ENCODE measurements at regions not wholly inside any gene's neighbourhood (a gene's known extent, or its start where the extent isn't known, plus 50 kb on each side); places are given as distances from the start of the nearest gene placed in this dataset.

DNA sequence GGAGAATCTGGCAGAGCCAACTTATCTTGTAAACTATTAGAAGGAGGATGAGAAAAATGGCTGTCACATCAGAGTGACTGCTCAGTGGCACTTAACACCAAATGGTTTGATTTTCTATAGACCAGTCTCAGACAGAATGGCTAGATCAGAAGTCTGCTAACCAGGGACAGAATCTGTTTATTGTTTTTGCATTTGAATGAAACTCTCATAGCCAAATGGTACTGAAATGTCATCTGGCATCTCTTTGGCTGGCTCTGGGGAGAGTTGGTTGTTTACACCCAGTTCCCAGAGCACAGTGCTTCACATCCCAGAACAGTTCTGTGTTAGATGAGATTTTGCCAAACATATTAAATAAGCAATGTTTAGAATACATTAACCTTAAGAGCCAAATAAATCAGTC is 106.6 kb upstream of the HMHB1 start (continued):
- TF ChIP-seq, protein P1, sequence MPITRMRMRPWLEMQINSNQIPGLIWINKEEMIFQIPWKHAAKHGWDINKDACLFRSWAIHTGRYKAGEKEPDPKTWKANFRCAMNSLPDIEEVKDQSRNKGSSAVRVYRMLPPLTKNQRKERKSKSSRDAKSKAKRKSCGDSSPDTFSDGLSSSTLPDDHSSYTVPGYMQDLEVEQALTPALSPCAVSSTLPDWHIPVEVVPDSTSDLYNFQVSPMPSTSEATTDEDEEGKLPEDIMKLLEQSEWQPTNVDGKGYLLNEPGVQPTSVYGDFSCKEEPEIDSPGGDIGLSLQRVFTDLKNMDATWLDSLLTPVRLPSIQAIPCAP (CRISPR knock-in tag; IDR thresholded peaks at IDR 0.05) = no peak
- TF ChIP-seq, protein P2, sequence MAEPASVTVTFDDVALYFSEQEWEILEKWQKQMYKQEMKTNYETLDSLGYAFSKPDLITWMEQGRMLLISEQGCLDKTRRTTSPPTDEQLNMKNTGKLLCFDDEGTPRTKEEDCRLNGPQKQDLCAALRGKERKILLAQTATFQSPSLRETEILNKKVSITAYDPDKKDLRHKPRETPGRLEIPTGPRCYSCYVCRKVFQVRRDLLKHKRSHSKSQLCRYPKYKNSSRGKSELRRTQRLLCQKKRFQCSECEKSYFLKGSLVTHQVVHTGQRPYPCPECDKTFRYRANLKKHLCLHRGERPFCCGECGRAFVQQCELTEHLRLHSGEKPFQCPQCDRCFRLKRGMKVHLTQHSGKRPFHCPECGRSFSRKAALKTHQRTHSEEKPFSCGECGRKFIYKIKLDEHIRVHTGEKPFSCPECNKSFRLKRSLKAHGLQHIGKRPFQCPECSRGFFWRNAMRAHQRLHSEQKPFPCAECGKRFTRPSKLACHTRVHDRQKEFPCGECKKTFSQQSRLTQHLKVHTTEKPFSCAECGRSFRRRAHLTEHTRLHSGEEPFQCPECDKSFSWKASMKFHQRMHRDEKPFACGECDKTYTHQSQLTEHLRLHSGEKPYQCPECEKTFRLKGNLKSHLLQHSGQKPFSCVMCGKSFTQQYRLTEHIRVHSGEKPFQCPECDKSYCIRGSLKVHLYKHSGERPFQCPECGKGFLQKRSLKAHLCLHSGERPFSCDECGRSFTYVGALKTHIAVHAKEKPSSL (CRISPR knock-in tag; conservative IDR thresholded peaks at IDR 0.05) = no peak
- TF ChIP-seq OVOL2 (CRISPR knock-in tag; IDR thresholded peaks at IDR 0.05; ENCODE audit: borderline replicate concordance) (no peak), ZNF138 (CRISPR knock-in tag; conservative IDR thresholded peaks at IDR 0.05) (no peak)
- TF ChIP-seq, protein P3, sequence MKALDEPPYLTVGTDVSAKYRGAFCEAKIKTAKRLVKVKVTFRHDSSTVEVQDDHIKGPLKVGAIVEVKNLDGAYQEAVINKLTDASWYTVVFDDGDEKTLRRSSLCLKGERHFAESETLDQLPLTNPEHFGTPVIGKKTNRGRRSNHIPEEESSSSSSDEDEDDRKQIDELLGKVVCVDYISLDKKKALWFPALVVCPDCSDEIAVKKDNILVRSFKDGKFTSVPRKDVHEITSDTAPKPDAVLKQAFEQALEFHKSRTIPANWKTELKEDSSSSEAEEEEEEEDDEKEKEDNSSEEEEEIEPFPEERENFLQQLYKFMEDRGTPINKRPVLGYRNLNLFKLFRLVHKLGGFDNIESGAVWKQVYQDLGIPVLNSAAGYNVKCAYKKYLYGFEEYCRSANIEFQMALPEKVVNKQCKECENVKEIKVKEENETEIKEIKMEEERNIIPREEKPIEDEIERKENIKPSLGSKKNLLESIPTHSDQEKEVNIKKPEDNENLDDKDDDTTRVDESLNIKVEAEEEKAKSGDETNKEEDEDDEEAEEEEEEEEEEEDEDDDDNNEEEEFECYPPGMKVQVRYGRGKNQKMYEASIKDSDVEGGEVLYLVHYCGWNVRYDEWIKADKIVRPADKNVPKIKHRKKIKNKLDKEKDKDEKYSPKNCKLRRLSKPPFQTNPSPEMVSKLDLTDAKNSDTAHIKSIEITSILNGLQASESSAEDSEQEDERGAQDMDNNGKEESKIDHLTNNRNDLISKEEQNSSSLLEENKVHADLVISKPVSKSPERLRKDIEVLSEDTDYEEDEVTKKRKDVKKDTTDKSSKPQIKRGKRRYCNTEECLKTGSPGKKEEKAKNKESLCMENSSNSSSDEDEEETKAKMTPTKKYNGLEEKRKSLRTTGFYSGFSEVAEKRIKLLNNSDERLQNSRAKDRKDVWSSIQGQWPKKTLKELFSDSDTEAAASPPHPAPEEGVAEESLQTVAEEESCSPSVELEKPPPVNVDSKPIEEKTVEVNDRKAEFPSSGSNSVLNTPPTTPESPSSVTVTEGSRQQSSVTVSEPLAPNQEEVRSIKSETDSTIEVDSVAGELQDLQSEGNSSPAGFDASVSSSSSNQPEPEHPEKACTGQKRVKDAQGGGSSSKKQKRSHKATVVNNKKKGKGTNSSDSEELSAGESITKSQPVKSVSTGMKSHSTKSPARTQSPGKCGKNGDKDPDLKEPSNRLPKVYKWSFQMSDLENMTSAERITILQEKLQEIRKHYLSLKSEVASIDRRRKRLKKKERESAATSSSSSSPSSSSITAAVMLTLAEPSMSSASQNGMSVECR (CRISPR knock-in tag; IDR thresholded peaks at IDR 0.05; ENCODE audit: borderline replicate concordance) = no peak
- TF ChIP-seq, protein P4, sequence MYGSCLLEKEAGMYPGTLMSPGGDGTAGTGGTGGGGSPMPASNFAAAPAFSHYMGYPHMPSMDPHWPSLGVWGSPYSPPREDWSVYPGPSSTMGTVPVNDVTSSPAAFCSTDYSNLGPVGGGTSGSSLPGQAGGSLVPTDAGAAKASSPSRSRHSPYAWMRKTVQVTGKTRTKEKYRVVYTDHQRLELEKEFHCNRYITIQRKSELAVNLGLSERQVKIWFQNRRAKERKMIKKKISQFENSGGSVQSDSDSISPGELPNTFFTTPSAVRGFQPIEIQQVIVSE (CRISPR knock-in tag; IDR thresholded peaks at IDR 0.05; ENCODE audit: borderline replicate concordance) = no peak
- TF ChIP-seq, protein P5, sequence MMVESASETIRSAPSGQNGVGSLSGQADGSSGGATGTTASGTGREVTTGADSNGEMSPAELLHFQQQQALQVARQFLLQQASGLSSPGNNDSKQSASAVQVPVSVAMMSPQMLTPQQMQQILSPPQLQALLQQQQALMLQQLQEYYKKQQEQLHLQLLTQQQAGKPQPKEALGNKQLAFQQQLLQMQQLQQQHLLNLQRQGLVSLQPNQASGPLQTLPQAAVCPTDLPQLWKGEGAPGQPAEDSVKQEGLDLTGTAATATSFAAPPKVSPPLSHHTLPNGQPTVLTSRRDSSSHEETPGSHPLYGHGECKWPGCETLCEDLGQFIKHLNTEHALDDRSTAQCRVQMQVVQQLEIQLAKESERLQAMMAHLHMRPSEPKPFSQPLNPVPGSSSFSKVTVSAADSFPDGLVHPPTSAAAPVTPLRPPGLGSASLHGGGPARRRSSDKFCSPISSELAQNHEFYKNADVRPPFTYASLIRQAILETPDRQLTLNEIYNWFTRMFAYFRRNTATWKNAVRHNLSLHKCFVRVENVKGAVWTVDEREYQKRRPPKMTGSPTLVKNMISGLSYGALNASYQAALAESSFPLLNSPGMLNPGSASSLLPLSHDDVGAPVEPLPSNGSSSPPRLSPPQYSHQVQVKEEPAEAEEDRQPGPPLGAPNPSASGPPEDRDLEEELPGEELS (CRISPR knock-in tag; IDR thresholded peaks at IDR 0.05) = no peak

DNA sequence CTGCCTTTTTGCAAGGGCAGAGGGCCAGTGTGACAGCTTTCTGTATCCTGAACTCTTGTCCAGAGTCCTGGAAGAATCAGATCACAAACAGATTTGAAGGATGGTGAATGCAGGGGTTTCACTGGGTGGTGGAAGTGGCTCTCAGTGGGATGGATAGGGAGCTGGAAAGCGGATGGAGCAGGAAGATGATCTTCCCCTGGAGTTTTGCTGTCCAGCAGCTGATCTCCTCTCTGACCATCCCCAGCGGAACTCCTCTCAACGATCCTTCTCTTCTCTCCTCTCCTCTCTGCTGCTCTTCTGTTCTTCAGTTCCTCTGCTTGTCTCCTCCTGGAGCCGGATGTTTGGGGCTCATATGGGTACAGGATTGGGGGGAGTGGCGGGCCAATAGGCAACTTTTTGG is 108.3 kb upstream of the HMHB1 start:
- no peaks in the 10 kb centered on the region for H3K27me3 Mint-ChIP-seq (ENCODE audit: low read depth)
- ATAC-seq (no peak), DNase-seq (ENCODE audit: low spot score) (no peak)
- no peak for TF ChIP-seq ZNF121 (CRISPR knock-in tag; IDR thresholded peaks at IDR 0.05)
- no peak for TF ChIP-seq ZNF416 (CRISPR knock-in tag; IDR thresholded peaks at IDR 0.05)
- TF ChIP-seq SP1 (CRISPR knock-in tag; conservative IDR thresholded peaks at IDR 0.05) = no peak
- no peak for TF ChIP-seq NFYB (CRISPR knock-in tag; conservative IDR thresholded peaks at IDR 0.05; ENCODE audit: low read depth)
- TF ChIP-seq FOXJ3 (CRISPR knock-in tag; IDR thresholded peaks at IDR 0.05; ENCODE audit: borderline replicate concordance) = no peak
- no peak for TF ChIP-seq TP53 (CRISPR knock-in tag; IDR thresholded peaks at IDR 0.05)
- TF ChIP-seq, protein P6, sequence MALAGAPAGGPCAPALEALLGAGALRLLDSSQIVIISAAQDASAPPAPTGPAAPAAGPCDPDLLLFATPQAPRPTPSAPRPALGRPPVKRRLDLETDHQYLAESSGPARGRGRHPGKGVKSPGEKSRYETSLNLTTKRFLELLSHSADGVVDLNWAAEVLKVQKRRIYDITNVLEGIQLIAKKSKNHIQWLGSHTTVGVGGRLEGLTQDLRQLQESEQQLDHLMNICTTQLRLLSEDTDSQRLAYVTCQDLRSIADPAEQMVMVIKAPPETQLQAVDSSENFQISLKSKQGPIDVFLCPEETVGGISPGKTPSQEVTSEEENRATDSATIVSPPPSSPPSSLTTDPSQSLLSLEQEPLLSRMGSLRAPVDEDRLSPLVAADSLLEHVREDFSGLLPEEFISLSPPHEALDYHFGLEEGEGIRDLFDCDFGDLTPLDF (CRISPR knock-in tag; IDR thresholded peaks at IDR 0.05) = no peak
- no peak for TF ChIP-seq ESRRA (CRISPR knock-in tag; IDR thresholded peaks at IDR 0.05; ENCODE audit: borderline replicate concordance)
- no peak for TF ChIP-seq CREB1 (CRISPR knock-in tag; IDR thresholded peaks at IDR 0.05)
- no peak for TF ChIP-seq JAZF1 (CRISPR knock-in tag; IDR thresholded peaks at IDR 0.05)
- no peak for TF ChIP-seq NFE2L1 (CRISPR knock-in tag; IDR thresholded peaks at IDR 0.05)
- TF ChIP-seq EMX1 (CRISPR knock-in tag; IDR thresholded peaks at IDR 0.05) = no peak
- no peaks in the 10 kb centered on the region for H3K36me3 Mint-ChIP-seq
- no peak overlapping the region for H3K27ac Mint-ChIP-seq
- H3K9me3 Mint-ChIP-seq = no peaks in the 10 kb centered on the region
- POLR2A ChIA-PET = no interaction called here
- peaks cover 6% of the 10 kb centered on the region; the same call in 1 of the 2 replicates for H3K4me1 Mint-ChIP-seq
- CTCF ChIA-PET = no interaction called here
- H3K4me3 Mint-ChIP-seq = no peak overlapping the region
